IPS DF 19.7 (cell line): ENCODE measurements at regions not wholly inside any gene's neighbourhood (a gene's known extent, or its start where the extent isn't known, plus 50 kb on each side); places are given as distances from the start of the nearest gene placed in this dataset.

Source experiments
- DNase-seq: peaks from one replicate; pipeline ENCODE4 v3.0.0-alpha.2; 2013; ENCODE audit warnings: low read depth, low spot score

GRCh38 chr13:106625578-106625977 is 57.6 kb upstream of the ARGLU1 start:
- no peak for DNase-seq

DNA sequence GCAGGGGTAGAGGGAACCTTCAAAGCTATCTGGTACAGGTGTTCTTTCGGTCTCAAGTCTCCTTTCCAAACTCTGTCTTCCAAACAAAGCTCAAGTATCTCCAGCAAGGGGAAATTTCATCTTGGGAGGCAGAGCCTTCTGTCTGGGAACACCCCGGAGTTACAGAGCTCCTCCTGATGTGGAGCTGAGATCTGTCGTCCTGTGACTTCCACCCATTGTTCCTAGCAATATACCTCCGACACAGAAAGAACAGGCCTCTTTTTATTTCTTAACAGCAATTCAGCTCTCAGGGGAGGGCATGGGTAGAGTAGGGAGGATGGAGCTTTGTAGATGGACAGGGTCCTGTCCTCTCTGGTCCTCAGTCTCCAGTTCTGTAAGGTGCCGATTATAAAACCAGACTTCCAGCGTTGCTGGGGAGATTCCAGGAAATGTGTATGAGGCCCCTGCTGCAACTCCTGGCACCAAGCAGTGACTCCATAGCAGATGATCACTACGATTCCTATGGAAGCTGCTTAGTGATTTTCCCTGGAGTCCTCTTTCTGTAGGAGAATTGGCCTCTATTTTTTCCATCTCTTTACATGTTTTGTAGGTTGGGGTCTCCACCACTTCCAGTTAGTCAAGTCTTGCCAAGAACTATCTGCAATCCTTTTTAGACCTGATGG is 56.0 kb upstream of the ARGLU1 start:
- DNase-seq = no peak

DNA sequence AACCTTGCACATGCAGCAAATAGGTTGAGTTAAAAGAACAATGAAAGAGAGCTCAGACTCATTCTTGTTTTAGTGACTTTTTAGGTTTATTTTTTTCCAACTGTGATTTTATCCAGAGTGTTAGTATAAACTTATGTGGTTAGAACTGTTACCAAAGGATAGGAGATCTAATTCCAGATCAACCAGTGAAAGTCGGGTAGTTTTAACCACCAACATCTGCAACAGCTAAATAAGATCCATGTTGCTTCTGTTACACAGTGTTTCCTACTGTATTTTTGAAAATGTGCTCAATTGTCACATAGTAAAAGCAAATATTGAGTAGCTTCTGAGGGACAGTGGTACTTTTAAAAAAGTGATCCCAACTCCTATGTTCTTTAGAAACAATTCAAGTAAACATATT is 53.9 kb upstream of the ARGLU1 start:
- DNase-seq = no peak

DNA sequence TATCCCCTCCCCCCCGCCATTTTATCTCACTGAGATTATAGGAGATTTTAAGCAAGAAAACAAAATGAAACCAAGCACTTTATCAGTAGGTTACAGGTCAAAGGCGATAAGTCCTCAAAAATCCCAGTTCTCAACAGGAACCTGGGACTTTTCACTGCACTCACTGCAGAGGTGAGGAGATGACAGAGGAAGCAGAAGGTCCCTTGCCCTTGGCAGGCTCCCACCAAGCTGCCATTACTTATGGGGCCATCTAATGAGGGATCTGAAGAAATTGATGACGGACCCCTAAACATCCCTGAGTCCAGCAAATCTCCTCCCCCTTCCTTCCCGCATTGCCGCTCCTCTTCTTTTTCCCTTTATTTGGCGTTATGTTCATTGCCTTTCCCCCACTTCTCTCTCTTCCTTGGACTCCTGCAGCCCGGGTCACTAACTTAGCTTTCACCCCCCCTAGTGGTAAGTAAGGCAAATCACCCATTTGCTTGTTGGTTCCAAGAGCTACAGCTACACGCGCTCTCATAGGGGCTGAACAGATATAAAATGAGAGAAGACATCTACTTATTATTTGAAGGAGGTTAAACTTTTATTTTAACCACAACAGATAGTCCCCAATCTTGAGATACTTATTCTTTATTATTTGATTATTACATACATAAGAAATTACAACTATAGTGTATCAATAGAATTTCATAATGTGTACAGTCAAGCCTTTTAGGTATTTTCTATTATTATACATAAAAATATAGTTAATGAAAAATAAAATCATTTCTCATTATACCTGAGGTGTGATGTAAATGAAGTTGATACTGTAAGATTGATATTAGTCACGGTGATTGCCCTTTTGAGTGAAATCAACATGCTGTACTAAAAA is 52.0 kb upstream of the ARGLU1 start:
- no peak for DNase-seq
